H9 (cell line): ENCODE measurements at regions not wholly inside any gene's neighbourhood (a gene's known extent, or its start where the extent isn't known, plus 50 kb on each side); places are given as distances from the start of the nearest gene placed in this dataset.

ENCODE experiments used
- DNase-seq: peaks from one replicate; pipeline ENCODE4 v3.0.0-alpha.2; 2017
- H2AFZ ChIP-seq: one replicate; pipeline ENCODE4 v1.6.1; 2013; ENCODE audit warnings: mild to moderate bottlenecking, low read length, control low read depth, moderate library complexity
- H2AK5ac ChIP-seq: 2 replicates; pipeline ENCODE4 v1.6.1; 2013; ENCODE audit warnings: low read length, control low read depth, mixed read lengths; ENCODE audit not compliant: insufficient read length
- H2BK120ac ChIP-seq: one replicate; pipeline ENCODE4 v1.6.1; 2013; ENCODE audit warnings: low read depth, mild to moderate bottlenecking, low read length, control low read depth, inconsistent platforms; ENCODE audit not compliant: poor library complexity, severe bottlenecking
- H2BK12ac ChIP-seq: 2 replicates; pipeline ENCODE4 v1.6.1; 2013; ENCODE audit warnings: low read length, control low read depth, mixed read lengths, low read depth; ENCODE audit not compliant: insufficient read length
- H2BK15ac ChIP-seq: 2 replicates; pipeline ENCODE4 v1.6.1; 2013; ENCODE audit warnings: low read depth, low read length, control low read depth
- H2BK20ac ChIP-seq: one replicate; pipeline ENCODE4 v1.6.1; 2013; ENCODE audit warnings: low read depth, mild to moderate bottlenecking, low read length, control low read depth, inconsistent platforms; ENCODE audit not compliant: poor library complexity, severe bottlenecking
- H2BK5ac ChIP-seq: 2 replicates; pipeline ENCODE4 v1.6.1; 2013; ENCODE audit warnings: low read length, control low read depth, mixed read lengths; ENCODE audit not compliant: insufficient read length
- H3K14ac ChIP-seq: 2 replicates; pipeline ENCODE4 v1.6.1; 2013; ENCODE audit warnings: low read length, control low read depth; ENCODE audit not compliant: insufficient read depth
- H3K18ac ChIP-seq: 2 replicates; pipeline ENCODE4 v1.6.1; 2013; ENCODE audit warnings: low read depth, mild to moderate bottlenecking, mixed read lengths, low read length, control low read depth; ENCODE audit not compliant: insufficient read length
- H3K23ac ChIP-seq: 2 replicates; pipeline ENCODE4 v1.6.1; 2013; ENCODE audit warnings: low read length, control low read depth, mixed read lengths, low read depth; ENCODE audit not compliant: insufficient read length
- H3K23me2 ChIP-seq: 2 replicates; pipeline ENCODE4 v1.6.1; 2013; ENCODE audit warnings: low read depth, mild to moderate bottlenecking, mixed read lengths, low read length, control low read depth; ENCODE audit not compliant: insufficient read length, poor library complexity, severe bottlenecking
- H3K27ac ChIP-seq: 2 replicates; pipeline ENCODE4 v1.5.1; 2013; ENCODE audit warnings: low read length, control low read depth, mixed read lengths, low read depth; ENCODE audit not compliant: insufficient read length
- H3K27me3 ChIP-seq: 2 replicates; pipeline ENCODE4 v1.6.1; 2013; ENCODE audit warnings: low read length, control low read depth, inconsistent platforms; ENCODE audit not compliant: insufficient read depth
- H3K4ac ChIP-seq: 2 replicates; pipeline ENCODE4 v1.6.1; 2013; ENCODE audit warnings: low read depth, mild to moderate bottlenecking, control low read depth, inconsistent platforms, low read length, moderate library complexity
- H3K4me1 ChIP-seq: 2 replicates; pipeline ENCODE4 v1.6.1; 2013; ENCODE audit warnings: low read length, control low read depth, inconsistent platforms; ENCODE audit not compliant: insufficient read depth
- H3K4me2 ChIP-seq: 2 replicates; pipeline ENCODE4 v1.6.1; 2013; ENCODE audit warnings: low read length, control low read depth, mixed read lengths; ENCODE audit not compliant: insufficient read length, insufficient read depth
- H3K56ac ChIP-seq: 2 replicates; pipeline ENCODE4 v1.6.1; 2013; ENCODE audit warnings: low read depth, mild to moderate bottlenecking, mixed read lengths, low read length, control low read depth; ENCODE audit not compliant: insufficient read length
- H3K79me1 ChIP-seq: 2 replicates; pipeline ENCODE4 v1.6.1; 2013; ENCODE audit warnings: low read depth, mild to moderate bottlenecking, moderate library complexity, low read length, control low read depth, inconsistent platforms; ENCODE audit not compliant: insufficient read depth, poor library complexity, severe bottlenecking
- H3K79me2 ChIP-seq: 2 replicates; pipeline ENCODE4 v1.6.1; 2013; ENCODE audit warnings: low read length, control low read depth, inconsistent platforms; ENCODE audit not compliant: insufficient read depth
- H3K9ac ChIP-seq: 2 replicates; pipeline ENCODE4 v1.6.1; 2013; ENCODE audit warnings: low read length, control low read depth, mixed read lengths; ENCODE audit not compliant: insufficient read length; ENCODE audit errors: extremely low read depth
- H3K9me3 ChIP-seq: one replicate; pipeline ENCODE4 v1.6.1; 2013; ENCODE audit warnings: low read depth, low read length, inconsistent platforms; ENCODE audit not compliant: control insufficient read depth
- H3T11ph ChIP-seq: one replicate; pipeline ENCODE4 v1.6.1; 2013; ENCODE audit warnings: mild to moderate bottlenecking, low read length, control low read depth, inconsistent platforms
- H4K20me1 ChIP-seq: one replicate; pipeline ENCODE4 v1.6.1; 2013; ENCODE audit not compliant: control insufficient read depth, insufficient read length, insufficient read depth
- H4K5ac ChIP-seq: 2 replicates; pipeline ENCODE4 v1.6.1; 2013; ENCODE audit warnings: low read depth, mild to moderate bottlenecking, mixed read lengths, low read length, control low read depth; ENCODE audit not compliant: insufficient read length
- H4K8ac ChIP-seq: replicated peaks from 2 replicates; pipeline ENCODE4 v1.6.1; 2013; ENCODE audit warnings: low read length, control low read depth, mixed read lengths, low read depth; ENCODE audit not compliant: insufficient read length
- H4K91ac ChIP-seq: 2 replicates; pipeline ENCODE4 v1.6.1; 2013; ENCODE audit warnings: low read depth, mild to moderate bottlenecking, moderate library complexity, mixed read lengths, low read length, control low read depth; ENCODE audit not compliant: insufficient read length
- H3K27ac Mint-ChIP-seq, 3 experiments: 2 replicates in 2 of 3; 3 replicates in 1 of 3; pipeline ENCODE4 v1.8.0; 2020 to 2021; ENCODE audit warnings: mixed read lengths in 3 of 3, mild to moderate bottlenecking in 1 of 3, moderate library complexity in 1 of 3
- H3K27me3 Mint-ChIP-seq: 2 replicates; pipeline ENCODE4 v1.8.0; 2021; ENCODE audit warnings: low read depth, mild to moderate bottlenecking, moderate library complexity, mixed read lengths
- H3K36me3 Mint-ChIP-seq, 3 experiments: 2 replicates in 2 of 3; 3 replicates in 1 of 3; pipeline ENCODE4 v1.8.0; 2020 to 2021; ENCODE audit warnings: low read depth in 3 of 3, mixed read lengths in 3 of 3; ENCODE audit not compliant: insufficient read depth in 1 of 3
- H3K4me1 Mint-ChIP-seq, 2 experiments: 2 replicates each; pipeline ENCODE4 v1.8.0; 2020; ENCODE audit warnings: mixed read lengths in 2 of 2
- H3K4me3 Mint-ChIP-seq, 2 experiments: 2 replicates in 1 of 2; 3 replicates in 1 of 2; pipeline ENCODE4 v1.8.0; 2020 to 2021; ENCODE audit warnings: mild to moderate bottlenecking in 2 of 2, mixed read lengths in 2 of 2, moderate library complexity in 1 of 2
- H3K9me3 Mint-ChIP-seq, 2 experiments: 2 replicates in 1 of 2; 3 replicates in 1 of 2; pipeline ENCODE4 v1.8.0; 2020; ENCODE audit warnings: mild to moderate bottlenecking in 2 of 2, mixed read lengths in 2 of 2, moderate library complexity in 1 of 2
- WGBS: extraction: QIAGEN DNeasy Blood & Tissue Kit; methylation state at CpG from one replicate; pipeline ENCODE4 v1.1.7; 2013; ENCODE audit warnings: missing lambda C conversion rate, low lambda C conversion rate, mixed read lengths; ENCODE audit not compliant: insufficient read length; ENCODE audit errors: extremely low coverage; 5-methylcytosine and 5-hydroxymethylcytosine counted together
- TF ChIP-seq, protein P1 (sequence below): fragments of 200-600 bp; sonication (generic); conservative IDR thresholded peaks from 3 replicates; pipeline ENCODE4 v1.8.0; 2021; ENCODE audit warnings: antibody characterized with exemption, mild to moderate bottlenecking

GRCh38 chr1:87560137-87560536, 231.5 kb downstream of the LMO4 start:
- no peak overlapping the region for H3K4me3 Mint-ChIP-seq
- H3K36me3 Mint-ChIP-seq = no peaks in the 10 kb centered on the region
- no peaks in the 10 kb centered on the region for H3K23me2 ChIP-seq
- H3K4me1 ChIP-seq = no peaks in the 10 kb centered on the region
- H3K27ac ChIP-seq = no peak overlapping the region
- H3K14ac ChIP-seq = no peak overlapping the region
- H4K20me1 ChIP-seq = no peaks in the 10 kb centered on the region
- H4K8ac ChIP-seq = no peak overlapping the region
- no peak overlapping the region for H3K56ac ChIP-seq
- H3K9me3 Mint-ChIP-seq = no peaks in the 10 kb centered on the region
- no peak overlapping the region for H3K4me2 ChIP-seq
- H3K79me2 ChIP-seq = no peaks in the 10 kb centered on the region
- no peak overlapping the region for H3K4ac ChIP-seq
- H3K79me1 ChIP-seq = no peaks in the 10 kb centered on the region
- no peak overlapping the region for H2BK5ac ChIP-seq
- H2BK12ac ChIP-seq = no peak overlapping the region
- no peak overlapping the region for H2BK20ac ChIP-seq
- H3K27me3 Mint-ChIP-seq = no peaks in the 10 kb centered on the region
- H3K27ac Mint-ChIP-seq = no peak overlapping the region
- no peak overlapping the region for H2AFZ ChIP-seq
- H4K5ac ChIP-seq = no peak overlapping the region
- no peak overlapping the region for H3K18ac ChIP-seq
- no peaks in the 10 kb centered on the region for H3K9me3 ChIP-seq
- no peaks in the 10 kb centered on the region for H3K4me1 Mint-ChIP-seq
- H2BK15ac ChIP-seq = no peak overlapping the region
- no peak overlapping the region for H3K9ac ChIP-seq
- no CpG with 5 or more reads among the region's 3 CpGs for WGBS
- H3K27me3 ChIP-seq = no peaks in the 10 kb centered on the region
- no peak overlapping the region for H4K91ac ChIP-seq
- no peak for DNase-seq
- TF ChIP-seq, protein P1, sequence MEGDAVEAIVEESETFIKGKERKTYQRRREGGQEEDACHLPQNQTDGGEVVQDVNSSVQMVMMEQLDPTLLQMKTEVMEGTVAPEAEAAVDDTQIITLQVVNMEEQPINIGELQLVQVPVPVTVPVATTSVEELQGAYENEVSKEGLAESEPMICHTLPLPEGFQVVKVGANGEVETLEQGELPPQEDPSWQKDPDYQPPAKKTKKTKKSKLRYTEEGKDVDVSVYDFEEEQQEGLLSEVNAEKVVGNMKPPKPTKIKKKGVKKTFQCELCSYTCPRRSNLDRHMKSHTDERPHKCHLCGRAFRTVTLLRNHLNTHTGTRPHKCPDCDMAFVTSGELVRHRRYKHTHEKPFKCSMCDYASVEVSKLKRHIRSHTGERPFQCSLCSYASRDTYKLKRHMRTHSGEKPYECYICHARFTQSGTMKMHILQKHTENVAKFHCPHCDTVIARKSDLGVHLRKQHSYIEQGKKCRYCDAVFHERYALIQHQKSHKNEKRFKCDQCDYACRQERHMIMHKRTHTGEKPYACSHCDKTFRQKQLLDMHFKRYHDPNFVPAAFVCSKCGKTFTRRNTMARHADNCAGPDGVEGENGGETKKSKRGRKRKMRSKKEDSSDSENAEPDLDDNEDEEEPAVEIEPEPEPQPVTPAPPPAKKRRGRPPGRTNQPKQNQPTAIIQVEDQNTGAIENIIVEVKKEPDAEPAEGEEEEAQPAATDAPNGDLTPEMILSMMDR = no peak
- no peak overlapping the region for H2BK120ac ChIP-seq
- no peak overlapping the region for H2AK5ac ChIP-seq
- no peak overlapping the region for H3T11ph ChIP-seq
- H3K23ac ChIP-seq = no peak overlapping the region
